Central memory CD8-positive, alpha-beta T cell (primary cell): ENCODE measurements at regions not wholly inside any gene's neighbourhood (a gene's known extent, or its start where the extent isn't known, plus 50 kb on each side); places are given as distances from the start of the nearest gene placed in this dataset.
"Not testable (repeated sequence)": the region's sequence is repeated elsewhere in the genome, so short reads cannot be mapped to it uniquely, and the experiment has no call there.

ENCODE experiments used
- ATAC-seq: fragments of 150-1000 bp; cut with Tn5 transposase; replicated peaks from 2 replicates; pipeline ENCODE4 v1.10.0; 2022; ENCODE audit warnings: mild to moderate bottlenecking, moderate FRiP score, moderate number of reproducible peaks; ENCODE audit not compliant: poor library complexity, severe bottlenecking; ENCODE audit errors: extremely low read depth
- DNase-seq, 2 donors: peaks; one replicate each; pipeline ENCODE4 v3.0.0; 2021; ENCODE audit warnings: low spot score in 2 of 2
- H3K27ac Mint-ChIP-seq: one replicate; pipeline ENCODE4 v1.8.0; 2022; ENCODE audit warnings: low read depth, mild to moderate bottlenecking, moderate library complexity, mixed read lengths
- H3K27me3 Mint-ChIP-seq: one replicate; pipeline ENCODE4 v1.8.0; 2022; ENCODE audit warnings: mixed read lengths
- H3K36me3 Mint-ChIP-seq: one replicate; pipeline ENCODE4 v1.8.0; 2022; ENCODE audit warnings: mild to moderate bottlenecking, moderate library complexity, mixed read lengths; ENCODE audit not compliant: insufficient read depth
- H3K4me1 Mint-ChIP-seq: one replicate; pipeline ENCODE4 v1.8.0; 2022; ENCODE audit warnings: mixed read lengths
- H3K4me3 Mint-ChIP-seq: one replicate; pipeline ENCODE4 v1.8.0; 2022; ENCODE audit warnings: mild to moderate bottlenecking, moderate library complexity, mixed read lengths
- H3K9me3 Mint-ChIP-seq: one replicate; pipeline ENCODE4 v1.8.0; 2022; ENCODE audit warnings: mixed read lengths

- H3K36me3 Mint-ChIP-seq, result no peaks in the 10 kb centered on the region
- ATAC-seq, result no peak
- no peak for DNase-seq
- H3K27me3 Mint-ChIP-seq, result peaks cover under 1% of the 10 kb centered on the region
- no peak overlapping the region for H3K27ac Mint-ChIP-seq
- no peak overlapping the region for H3K4me3 Mint-ChIP-seq
- peaks cover 6% of the 10 kb centered on the region for H3K4me1 Mint-ChIP-seq
- H3K9me3 Mint-ChIP-seq, result no peaks in the 10 kb centered on the region
These were observed 186.6 kb upstream of the KRR1 start for GRCh38 chr12:75698052-75698451.

DNA sequence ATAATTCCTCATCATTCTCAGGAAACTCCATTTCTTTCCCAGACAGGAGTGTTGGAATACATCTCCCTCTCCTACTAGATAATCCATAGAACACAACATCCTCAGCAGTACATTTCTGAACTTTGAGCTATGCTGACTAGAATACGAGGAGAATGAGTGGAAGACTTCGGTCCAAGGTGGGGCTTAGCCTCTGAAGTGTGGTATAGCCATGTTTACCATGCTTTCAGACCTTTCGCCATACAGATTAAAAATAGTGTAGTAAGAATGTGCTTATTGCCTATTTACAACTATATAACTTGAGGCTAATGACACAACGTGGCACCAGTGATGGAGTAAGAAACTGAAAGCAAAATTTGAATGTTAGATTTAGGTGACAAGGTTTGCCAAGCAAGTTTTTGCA, 184.5 kb upstream of the KRR1 start:
- no peak overlapping the region for H3K27ac Mint-ChIP-seq
- no peaks in the 10 kb centered on the region for H3K9me3 Mint-ChIP-seq
- H3K36me3 Mint-ChIP-seq, result no peaks in the 10 kb centered on the region
- H3K4me1 Mint-ChIP-seq, result no peaks in the 10 kb centered on the region
- peaks cover 16% of the 10 kb centered on the region for H3K27me3 Mint-ChIP-seq
- ATAC-seq (no peak), DNase-seq (no peak)
- H3K4me3 Mint-ChIP-seq, result no peak overlapping the region

DNA sequence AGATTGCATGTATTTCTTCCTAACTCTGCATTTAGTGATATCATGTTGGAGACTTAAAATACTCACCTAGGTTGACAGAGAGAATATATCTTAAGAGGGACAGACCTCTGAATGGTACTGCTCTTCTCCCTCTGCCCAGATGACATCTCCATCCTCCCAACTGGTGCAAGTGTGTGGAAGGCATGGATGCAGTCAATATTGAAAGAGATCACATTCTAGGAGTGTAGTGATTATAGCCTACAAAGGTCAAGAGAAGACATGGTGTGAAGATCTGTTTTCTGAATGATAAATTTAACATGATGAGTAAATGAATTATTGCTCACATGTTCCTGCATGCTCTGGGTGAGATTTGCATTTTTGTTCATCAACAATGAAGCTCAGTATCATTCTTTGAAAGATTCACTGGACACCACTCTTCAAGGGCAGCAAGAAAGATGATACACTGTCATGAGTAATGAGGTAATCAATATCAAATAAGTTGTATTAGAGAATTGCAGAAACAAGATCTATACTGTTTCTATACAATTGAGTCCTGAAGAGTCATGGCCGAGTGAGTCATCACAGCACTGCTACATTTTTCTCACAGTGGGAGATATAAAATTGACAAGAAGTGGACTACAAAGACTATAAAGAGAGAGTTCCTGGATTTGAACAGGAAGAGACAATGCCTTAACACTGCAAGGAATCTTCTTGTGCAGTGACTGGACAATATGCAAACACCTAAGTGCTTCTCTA, 183.3 kb upstream of the KRR1 start:
- H3K9me3 Mint-ChIP-seq, result no peaks in the 10 kb centered on the region
- DNase-seq, result no peak
- H3K4me1 Mint-ChIP-seq, result no peaks in the 10 kb centered on the region
- peaks cover 16% of the 10 kb centered on the region for H3K27me3 Mint-ChIP-seq
- no peak overlapping the region for H3K27ac Mint-ChIP-seq
- H3K36me3 Mint-ChIP-seq, result no peaks in the 10 kb centered on the region
- H3K4me3 Mint-ChIP-seq, result no peak overlapping the region
- no peak for ATAC-seq

- H3K27ac Mint-ChIP-seq, result no peak overlapping the region
- H3K36me3 Mint-ChIP-seq, result no peaks in the 10 kb centered on the region
- ATAC-seq (no peak), DNase-seq (no peak)
- H3K9me3 Mint-ChIP-seq, result no peaks in the 10 kb centered on the region
- H3K4me3 Mint-ChIP-seq, result no peak overlapping the region
- no peaks in the 10 kb centered on the region for H3K4me1 Mint-ChIP-seq
- peaks cover 16% of the 10 kb centered on the region for H3K27me3 Mint-ChIP-seq
These were observed 181.5 kb upstream of the KRR1 start for GRCh38 chr12:75692876-75693275.

DNA sequence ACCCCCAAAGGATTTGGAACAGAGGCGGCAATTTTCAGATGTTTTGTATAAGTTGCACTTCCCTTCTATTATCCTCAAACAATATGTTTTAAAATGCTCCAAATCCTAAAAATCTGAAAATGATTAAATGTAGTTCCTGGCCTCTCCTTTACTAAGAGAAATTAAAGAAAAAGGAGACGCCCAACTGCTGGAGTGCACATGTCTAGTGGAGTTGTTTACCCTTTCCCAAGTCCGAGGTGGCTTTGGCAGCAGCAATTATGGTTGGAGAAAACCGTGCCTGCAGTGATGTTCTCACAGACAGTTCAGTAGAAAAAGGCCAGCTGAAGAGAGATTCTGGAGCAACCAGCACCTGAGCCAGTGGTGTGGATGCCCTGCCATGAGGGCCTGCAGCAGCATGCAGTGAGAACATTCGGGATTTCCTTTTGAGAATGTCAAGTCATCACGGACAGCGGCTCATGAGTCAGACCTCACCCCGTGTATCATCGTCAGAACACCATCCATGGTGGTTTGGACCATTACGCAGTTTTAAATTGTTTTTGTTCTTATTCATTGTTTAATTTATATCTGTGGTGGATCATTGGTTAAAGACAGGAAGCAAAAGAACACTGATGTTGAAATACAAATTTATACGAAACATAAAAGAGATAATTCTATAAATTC, 179.0 kb upstream of the KRR1 start:
- no peaks in the 10 kb centered on the region for H3K9me3 Mint-ChIP-seq
- no peak overlapping the region for H3K4me3 Mint-ChIP-seq
- peaks cover 16% of the 10 kb centered on the region for H3K27me3 Mint-ChIP-seq
- DNase-seq, result no peak
- no peaks in the 10 kb centered on the region for H3K36me3 Mint-ChIP-seq
- no peak overlapping the region for H3K27ac Mint-ChIP-seq
- no peak for ATAC-seq
- H3K4me1 Mint-ChIP-seq, result no peaks in the 10 kb centered on the region

GRCh38 chr12:75686233-75686632, 174.8 kb upstream of the KRR1 start:
- not testable (repeated sequence) for H3K4me1 Mint-ChIP-seq, DNase-seq, H3K27me3 Mint-ChIP-seq, H3K36me3 Mint-ChIP-seq, H3K4me3 Mint-ChIP-seq, H3K9me3 Mint-ChIP-seq, ATAC-seq, H3K27ac Mint-ChIP-seq

GRCh38 chr12:75685617-75686225, 174.3 kb upstream of the KRR1 start:
- Mint-ChIP-seq H3K9me3 (no peaks in the 10 kb centered on the region), H3K27ac (no peak overlapping the region), H3K27me3 (no peaks in the 10 kb centered on the region), H3K4me3 (no peak overlapping the region), H3K36me3 (no peaks in the 10 kb centered on the region), H3K4me1 (no peaks in the 10 kb centered on the region)
- DNase-seq (no peak), ATAC-seq (no peak)

DNA sequence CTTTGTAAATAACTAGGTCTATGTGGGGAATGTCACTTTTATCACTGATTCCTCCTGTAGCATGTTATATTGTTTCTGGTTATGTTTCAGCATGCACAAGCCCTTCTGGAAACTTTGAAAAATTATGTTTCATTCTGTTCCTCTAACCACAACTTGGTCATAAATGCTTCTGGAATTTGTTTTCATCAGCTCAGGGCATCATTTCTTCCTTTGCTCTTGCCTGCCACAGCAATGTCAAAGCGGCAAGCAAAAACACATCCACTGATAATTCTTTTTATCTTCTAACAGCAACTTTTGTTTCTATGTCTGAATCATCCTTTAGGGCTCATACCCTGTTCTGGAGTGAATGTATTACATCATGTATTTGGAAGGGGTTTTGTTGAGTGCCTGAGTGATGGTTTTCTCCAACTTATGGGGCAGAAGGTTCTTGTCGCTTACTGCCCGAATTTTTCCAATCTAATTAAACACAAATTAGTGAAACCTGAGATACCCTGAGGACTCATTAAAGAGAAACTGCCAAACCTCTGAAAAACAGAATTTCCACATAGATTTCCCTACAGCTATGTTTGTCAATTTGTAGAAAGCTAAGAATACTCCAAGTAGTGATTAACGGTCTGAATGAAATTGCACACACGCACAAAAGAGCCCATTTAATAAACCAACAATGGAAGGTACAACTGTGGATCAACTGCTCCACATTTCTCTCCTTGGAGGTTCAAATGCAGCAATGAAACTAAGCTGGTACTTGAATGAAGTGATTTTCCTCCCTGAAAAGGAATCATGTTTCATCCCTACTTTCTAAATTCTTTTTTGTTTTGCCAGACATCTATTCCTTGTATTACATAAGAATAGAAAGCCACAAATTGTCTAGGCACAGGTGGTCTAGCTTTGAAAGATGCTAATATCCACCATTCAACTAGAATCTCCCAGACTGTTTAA, 173.5 kb upstream of the KRR1 start:
- Mint-ChIP-seq H3K9me3 (no peaks in the 10 kb centered on the region), H3K27ac (no peak overlapping the region), H3K4me3 (no peak overlapping the region), H3K27me3 (no peaks in the 10 kb centered on the region), H3K36me3 (no peaks in the 10 kb centered on the region), H3K4me1 (no peaks in the 10 kb centered on the region)
- DNase-seq, result no peak
- ATAC-seq, result no peak

DNA sequence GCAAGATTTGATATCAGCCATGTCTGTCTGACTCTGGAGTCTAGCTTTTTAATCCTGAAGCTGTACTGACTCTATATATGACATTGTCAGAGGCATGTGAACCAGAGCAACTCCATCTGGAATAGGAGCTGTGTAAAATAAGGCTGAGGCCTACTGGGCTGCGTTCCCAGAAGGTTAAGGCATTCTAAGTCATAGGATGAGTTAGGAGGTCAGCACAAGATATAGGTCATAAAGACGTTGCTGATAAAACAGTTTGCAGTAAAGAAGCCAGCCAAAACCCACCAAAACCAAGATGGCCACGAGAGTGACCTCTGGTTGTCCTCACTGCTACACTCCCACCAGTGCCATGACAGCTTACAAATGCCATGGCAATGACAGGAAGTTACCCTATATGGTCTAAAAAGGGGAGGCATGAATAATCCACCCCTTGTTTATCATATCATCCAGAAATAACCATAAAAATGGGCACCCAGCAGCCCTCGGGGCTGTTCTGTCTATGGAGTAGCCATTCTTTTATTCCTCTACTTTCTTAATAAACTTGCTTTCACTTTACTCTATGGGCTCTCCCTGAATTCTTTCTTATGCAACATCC, 172.7 kb upstream of the KRR1 start:
- not testable (repeated sequence) for ATAC-seq, H3K27ac Mint-ChIP-seq, H3K4me3 Mint-ChIP-seq, H3K4me1 Mint-ChIP-seq, H3K9me3 Mint-ChIP-seq, DNase-seq, H3K27me3 Mint-ChIP-seq, H3K36me3 Mint-ChIP-seq

DNA sequence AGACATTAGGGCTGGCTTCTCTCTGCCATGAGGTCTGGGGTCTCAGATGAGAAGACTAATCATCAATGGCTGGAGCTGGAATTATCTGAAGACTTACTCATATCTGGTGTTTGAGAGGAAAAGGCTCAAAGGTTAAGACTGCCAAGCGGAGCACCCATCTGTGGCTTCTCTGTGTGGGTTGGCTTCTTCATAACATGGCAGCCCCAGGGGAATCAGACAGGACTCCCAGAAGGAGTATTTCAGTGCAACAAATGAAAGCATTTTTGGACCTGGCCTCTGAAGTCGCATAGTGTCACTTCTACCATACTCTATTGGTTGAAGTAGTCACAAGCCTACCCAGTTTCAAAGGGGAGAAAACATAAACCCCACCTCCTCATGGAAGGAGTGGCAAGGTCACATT, 171.8 kb upstream of the KRR1 start:
- no peak overlapping the region for H3K27ac Mint-ChIP-seq
- ATAC-seq (no peak), DNase-seq (no peak)
- H3K27me3 Mint-ChIP-seq, result no peaks in the 10 kb centered on the region
- no peaks in the 10 kb centered on the region for H3K36me3 Mint-ChIP-seq
- no peaks in the 10 kb centered on the region for H3K9me3 Mint-ChIP-seq
- no peak overlapping the region for H3K4me3 Mint-ChIP-seq
- H3K4me1 Mint-ChIP-seq, result no peaks in the 10 kb centered on the region

GRCh38 chr12:75677522-75677921, 166.1 kb upstream of the KRR1 start:
- no peak overlapping the region for H3K4me3 Mint-ChIP-seq
- no peaks in the 10 kb centered on the region for H3K9me3 Mint-ChIP-seq
- no peak for ATAC-seq
- no peak overlapping the region for H3K27ac Mint-ChIP-seq
- no peak for DNase-seq
- no peaks in the 10 kb centered on the region for H3K27me3 Mint-ChIP-seq
- no peaks in the 10 kb centered on the region for H3K36me3 Mint-ChIP-seq
- H3K4me1 Mint-ChIP-seq, result no peaks in the 10 kb centered on the region

DNA sequence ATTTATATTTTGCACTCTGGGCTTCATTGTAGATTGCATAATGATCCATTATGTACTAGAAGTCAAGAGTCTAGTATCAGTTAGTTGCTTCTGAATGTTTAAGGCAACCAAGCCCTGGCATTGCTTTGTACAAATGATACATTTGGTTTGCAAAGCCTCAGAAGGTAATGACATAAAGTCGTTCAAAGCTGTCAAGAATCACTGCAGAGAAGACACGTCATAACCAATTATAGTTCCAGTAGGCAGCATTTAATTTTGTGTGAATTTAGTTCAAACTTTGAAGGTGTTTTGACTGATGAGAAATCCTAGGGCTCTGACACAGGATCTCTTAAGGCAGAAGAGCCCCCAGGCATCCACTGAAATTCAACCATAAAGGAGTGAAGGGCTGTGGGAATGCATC, 163.0 kb upstream of the KRR1 start:
- ATAC-seq (no peak), DNase-seq (no peak)
- Mint-ChIP-seq H3K9me3 (no peaks in the 10 kb centered on the region), H3K27ac (no peak overlapping the region), H3K4me1 (no peaks in the 10 kb centered on the region), H3K36me3 (no peaks in the 10 kb centered on the region), H3K4me3 (no peak overlapping the region), H3K27me3 (no peaks in the 10 kb centered on the region)
